SU-DHL-6 (cell line): ENCODE measurements at regions not wholly inside any gene's neighbourhood (a gene's known extent, or its start where the extent isn't known, plus 50 kb on each side); places are given as distances from the start of the nearest gene placed in this dataset.

ENCODE experiments used
- H2AFZ ChIP-seq: fragments of 200-600 bp; sonication (generic); 2 replicates; pipeline ENCODE4 v1.6.1; 2014; ENCODE audit warnings: low read depth, mild to moderate bottlenecking, moderate library complexity, mixed read lengths, antibody characterized with exemption, low read length; ENCODE audit not compliant: severe bottlenecking
- H3F3A ChIP-seq: fragments of 200-600 bp; shearing (Covaris generic); 2 replicates; pipeline ENCODE4 v1.6.0; 2016; ENCODE audit warnings: antibody characterized with exemption, mild to moderate bottlenecking; ENCODE audit not compliant: insufficient read depth
- H3K27ac ChIP-seq: fragments of 200-600 bp; sonication (generic); 2 replicates; pipeline ENCODE4 v1.5.1; 2016; ENCODE audit warnings: low read depth, mild to moderate bottlenecking, low read length, moderate library complexity, mixed read lengths
- H3K27me3 ChIP-seq: fragments of 200-600 bp; sonication (generic), shearing (Covaris generic); 2 replicates; pipeline ENCODE4 v1.6.0; 2014; ENCODE audit warnings: mild to moderate bottlenecking, low read length
- H3K36me3 ChIP-seq: fragments of 200-600 bp; sonication (generic); 2 replicates; pipeline ENCODE4 v1.6.1; 2014; ENCODE audit warnings: mild to moderate bottlenecking, low read length, mixed read lengths
- H3K4me2 ChIP-seq: fragments of 300-600, 200-600 bp; shearing (Covaris generic), sonication (generic); 2 replicates; pipeline ENCODE4 v1.6.0; 2014; ENCODE audit warnings: low read length, low read depth, mild to moderate bottlenecking; ENCODE audit not compliant: poor library complexity, severe bottlenecking
- H3K4me3 ChIP-seq: fragments of 200-600 bp; sonication (generic); 2 replicates; pipeline ENCODE4 v1.5.1; 2014; ENCODE audit warnings: antibody characterized with exemption, low read length, mild to moderate bottlenecking, mixed read lengths; ENCODE audit not compliant: insufficient read depth, poor library complexity, severe bottlenecking
- H3K79me2 ChIP-seq: fragments of 200-600 bp; sonication (generic); 2 replicates; pipeline ENCODE4 v1.6.1; 2014; ENCODE audit warnings: mild to moderate bottlenecking, low read length, moderate library complexity; ENCODE audit not compliant: insufficient read depth
- H3K9ac ChIP-seq: fragments of 200-600 bp; sonication (generic); 2 replicates; pipeline ENCODE4 v1.7.0; 2014; ENCODE audit warnings: mild to moderate bottlenecking, low read length
- H3K9me2 ChIP-seq: fragments of 200-600 bp; sonication (generic); replicated peaks from 2 replicates; pipeline ENCODE4 v1.6.1; 2014; ENCODE audit warnings: low read length; ENCODE audit not compliant: insufficient read depth
- H3K9me3 ChIP-seq: fragments of 200-600 bp; sonication (generic); 2 replicates; pipeline ENCODE4 v1.6.1; 2014; ENCODE audit warnings: low read length, mixed read lengths; ENCODE audit not compliant: insufficient read depth
- H4K20me1 ChIP-seq: fragments of 200-600 bp; sonication (generic); 2 replicates; pipeline ENCODE4 v1.6.1; 2014; ENCODE audit warnings: low read depth, mild to moderate bottlenecking, antibody characterized with exemption, low read length, moderate library complexity, mixed read lengths
- CTCF ChIP-seq: fragments of 200-600 bp; sonication (generic); IDR thresholded peaks from one replicate; pipeline ENCODE4 v1.5.1; 2017; ENCODE audit warnings: antibody characterized with exemption, mild to moderate bottlenecking, low read length, moderate library complexity; ENCODE audit not compliant: insufficient read depth, poor library complexity, severe bottlenecking
- EZH2phosphoT487 ChIP-seq: fragments of 200-600 bp; sonication (generic), shearing (Covaris generic); conservative IDR thresholded peaks from 2 replicates; pipeline ENCODE4 v1.6.1; 2018; ENCODE audit warnings: mild to moderate bottlenecking, antibody characterized with exemption, low read length, moderate library complexity, mixed read lengths

- Histone ChIP-seq H3K9me3 (no peaks in the 10 kb centered on the region), H4K20me1 (no peaks in the 10 kb centered on the region), H3K4me3 (no peak overlapping the region), H3F3A (no peaks in the 10 kb centered on the region), H3K79me2 (no peaks in the 10 kb centered on the region), H3K9me2 (no peaks in the 10 kb centered on the region), H3K27ac (no peak overlapping the region), H3K4me2 (no peak overlapping the region), H3K9ac (no peak overlapping the region), H2AFZ (no peak overlapping the region), H3K27me3 (no peaks in the 10 kb centered on the region), H3K36me3 (no peaks in the 10 kb centered on the region)
- TF ChIP-seq CTCF (no peak), EZH2phosphoT487 (no peak)
Measured at GRCh38 chr3:26375843-26376530, 246.6 kb upstream of the LRRC3B start.

- H3K79me2 ChIP-seq = no peaks in the 10 kb centered on the region
- H3K4me3 ChIP-seq = no peak overlapping the region
- H3K4me2 ChIP-seq = no peak overlapping the region
- no peak overlapping the region for H3K9ac ChIP-seq
- no peaks in the 10 kb centered on the region for H3F3A ChIP-seq
- no peak overlapping the region for H2AFZ ChIP-seq
- no peaks in the 10 kb centered on the region for H3K9me2 ChIP-seq
- H3K27me3 ChIP-seq = no peaks in the 10 kb centered on the region
- TF ChIP-seq CTCF (no peak), EZH2phosphoT487 (no peak)
- no peak overlapping the region for H3K27ac ChIP-seq
- H4K20me1 ChIP-seq = no peaks in the 10 kb centered on the region
- no peaks in the 10 kb centered on the region for H3K36me3 ChIP-seq
- no peaks in the 10 kb centered on the region for H3K9me3 ChIP-seq
Measured at GRCh38 chr3:26381411-26381810, 241.2 kb upstream of the LRRC3B start.

DNA sequence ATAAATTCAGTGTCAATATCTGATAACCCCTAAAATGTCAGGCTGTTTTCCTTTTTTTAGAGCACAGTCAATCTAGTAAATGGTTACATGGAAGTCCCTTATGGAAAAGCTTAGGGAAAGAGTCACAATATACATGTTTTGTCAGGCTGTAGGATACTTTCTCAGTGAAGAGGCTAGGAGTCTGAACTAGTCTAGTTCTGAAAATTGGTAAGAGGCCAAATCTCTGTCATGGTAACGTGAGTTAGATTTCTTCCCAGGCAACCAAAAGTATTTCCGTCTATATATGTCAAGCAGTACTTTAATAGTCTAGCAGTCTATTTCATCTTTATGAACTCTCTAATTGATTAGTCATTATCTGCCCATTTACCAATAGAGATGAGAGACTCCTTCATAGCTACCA, 215.9 kb upstream of the LRRC3B start:
- Histone ChIP-seq H2AFZ (no peak overlapping the region), H3K9me3 (no peaks in the 10 kb centered on the region), H3K36me3 (no peaks in the 10 kb centered on the region), H3K27me3 (no peaks in the 10 kb centered on the region), H4K20me1 (no peaks in the 10 kb centered on the region), H3K4me3 (no peak overlapping the region), H3K9ac (no peak overlapping the region), H3K9me2 (no peaks in the 10 kb centered on the region), H3F3A (no peaks in the 10 kb centered on the region), H3K4me2 (no peak overlapping the region), H3K27ac (no peak overlapping the region), H3K79me2 (no peaks in the 10 kb centered on the region)
- no peak for TF ChIP-seq CTCF
- TF ChIP-seq EZH2phosphoT487 = no peak
